22Rv1 (cell line): ENCODE measurements at regions not wholly inside any gene's neighbourhood (a gene's known extent, or its start where the extent isn't known, plus 50 kb on each side); places are given as distances from the start of the nearest gene placed in this dataset.
A peak's percentile ranks its signal among the peaks of the same experiment; 100 is the strongest.
"Not testable (repeated sequence)": the region's sequence is repeated elsewhere in the genome, so short reads cannot be mapped to it uniquely, and the experiment has no call there.

Source experiments
- H3K27ac ChIP-seq: fragments of 450-650 bp; 2 replicates; pipeline ENCODE4 v1.5.1; 2017
- CTCF ChIP-seq: fragments of 450-650 bp; IDR thresholded peaks from 2 replicates; pipeline ENCODE4 v1.5.1; 2017; ENCODE audit warnings: mild to moderate bottlenecking
- ZFX ChIP-seq: fragments of 450-650 bp; IDR thresholded peaks from 2 replicates; pipeline ENCODE4 v1.6.1; 2017; ENCODE audit warnings: antibody characterized with exemption, borderline replicate concordance

DNA sequence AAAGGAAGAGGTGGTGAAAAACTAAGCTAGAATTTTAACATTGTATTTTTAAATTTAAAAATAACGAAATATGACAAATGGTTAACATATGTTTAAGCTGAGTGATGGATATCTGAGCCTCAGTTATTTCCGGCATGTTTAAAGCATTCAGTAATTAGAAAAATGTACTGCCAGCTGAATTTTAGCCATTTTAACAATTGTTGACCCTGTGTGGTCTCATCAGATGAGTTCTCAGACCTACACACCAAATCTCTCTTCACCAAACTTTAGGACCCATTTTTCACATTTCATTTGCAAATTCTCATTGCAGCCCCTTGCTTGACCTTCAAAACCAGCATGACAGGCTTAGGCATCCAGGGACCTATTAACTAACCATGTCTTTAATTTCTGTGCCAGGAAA is 91.5 kb upstream of the RGPD4 start:
- TF ChIP-seq CTCF (no peak), ZFX (no peak)

DNA sequence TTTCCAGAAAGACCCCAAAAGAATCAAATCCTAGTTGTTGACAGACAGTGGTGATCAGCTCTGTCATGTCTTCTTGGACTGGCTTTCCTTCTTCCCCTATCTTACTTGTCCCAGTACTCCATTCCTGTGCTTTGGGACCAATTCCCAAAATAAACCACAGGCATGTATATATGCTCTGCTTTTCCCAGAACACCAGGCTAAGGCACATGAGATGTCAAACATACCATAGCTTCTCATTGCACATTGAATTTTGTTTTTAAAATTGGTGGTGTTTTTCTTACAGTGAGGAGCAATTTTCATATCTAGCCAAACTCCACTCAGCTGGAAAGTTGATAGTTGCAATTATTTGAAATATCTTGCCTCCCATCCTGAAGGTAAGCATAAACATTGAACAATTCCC is 88.9 kb upstream of the RGPD4 start:
- TF ChIP-seq ZFX, result no peak
- no peak for TF ChIP-seq CTCF
- peak overlapping the region; percentile 76 for H3K27ac ChIP-seq

More for the DNA sequence above, 91.5 kb upstream of the RGPD4 start:
- no peak overlapping the region for H3K27ac ChIP-seq

DNA sequence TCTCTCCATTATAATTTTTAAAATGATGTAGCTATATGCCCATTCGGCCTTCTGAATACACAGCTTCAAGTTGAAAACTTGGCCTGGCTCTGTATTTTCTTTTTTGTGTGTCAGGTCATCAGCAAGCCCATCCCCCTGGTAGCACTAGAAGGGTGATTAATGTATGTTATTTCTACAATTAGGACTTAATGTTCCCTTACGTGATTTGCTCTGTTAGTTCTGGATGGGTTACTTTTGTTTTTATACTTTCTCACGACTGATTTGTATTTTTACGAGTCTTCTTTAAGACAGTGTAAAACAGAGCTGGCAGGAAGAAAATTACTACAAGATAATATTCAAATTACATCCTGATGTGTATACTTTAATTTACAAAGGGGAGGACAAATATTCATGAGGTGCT is 88.4 kb upstream of the RGPD4 start:
- TF ChIP-seq ZFX (no peak), CTCF (no peak)
- H3K27ac ChIP-seq, result peak overlapping the region; percentile 76

DNA sequence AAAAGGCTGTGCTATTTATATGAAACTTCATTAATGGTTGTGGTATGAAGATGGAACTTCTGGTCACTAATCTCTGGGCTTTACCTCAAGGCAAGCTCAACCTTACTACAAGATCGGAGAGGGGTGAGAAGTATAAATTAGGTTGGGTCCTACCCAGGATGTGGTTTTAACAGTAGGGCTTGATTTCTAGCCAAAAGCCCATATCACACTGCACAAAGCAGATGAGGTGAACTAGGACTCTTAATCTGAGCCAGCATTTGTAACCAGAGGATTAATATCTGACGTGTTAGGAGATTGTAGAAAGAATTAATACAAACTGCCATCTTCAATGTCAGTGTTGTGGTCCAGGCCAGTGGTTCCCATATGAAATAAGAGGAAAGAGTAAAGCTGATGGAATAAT is 86.4 kb upstream of the RGPD4 start:
- TF ChIP-seq CTCF, result no peak
- TF ChIP-seq ZFX, result no peak
- H3K27ac ChIP-seq, result peak overlapping the region; percentile 76

- TF ChIP-seq CTCF, result no peak
- TF ChIP-seq ZFX, result no peak
- H3K27ac ChIP-seq, result no peak overlapping the region
Observed at GRCh38 chr2:107742460-107743027, 84.1 kb upstream of the RGPD4 start.

DNA sequence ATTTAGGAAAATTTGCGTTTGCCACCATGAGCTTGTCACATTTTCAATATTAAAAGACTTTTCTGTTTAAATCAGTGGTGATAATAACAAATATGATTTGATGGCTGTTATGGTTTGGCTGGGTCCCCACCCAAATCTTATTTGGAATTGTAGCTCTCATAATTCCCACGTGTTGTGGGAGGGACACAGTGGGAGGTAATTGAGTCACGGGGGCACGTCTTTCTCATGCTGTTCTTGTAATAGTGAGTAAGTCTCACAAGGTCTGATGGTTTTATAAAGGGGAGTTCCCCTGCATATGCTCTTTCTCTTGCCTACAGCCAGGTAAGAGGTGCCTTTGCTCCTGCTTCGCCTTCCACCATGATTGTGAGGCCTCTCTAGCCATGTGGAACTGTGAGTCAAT is 83.4 kb upstream of the RGPD4 start:
- H3K27ac ChIP-seq, result no peak overlapping the region
- TF ChIP-seq CTCF (no peak), ZFX (no peak)

DNA sequence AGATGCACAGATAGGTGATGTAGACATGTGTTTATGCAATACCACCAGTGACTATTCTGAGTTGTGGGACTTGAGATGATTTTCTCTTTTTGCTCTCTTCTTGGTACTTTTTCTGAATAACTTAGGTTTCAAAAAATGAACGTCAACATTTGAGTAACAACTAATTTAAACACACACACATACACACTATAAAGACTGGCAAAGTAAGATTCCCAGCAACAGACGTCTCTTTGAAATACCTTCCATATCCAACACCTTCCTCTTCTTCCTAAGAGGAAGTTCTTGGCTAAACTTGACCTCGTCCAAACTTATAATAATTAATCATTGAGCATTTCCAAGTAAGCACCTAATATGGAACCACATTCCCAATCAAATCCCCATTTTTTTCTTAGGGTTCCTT is 81.6 kb upstream of the RGPD4 start:
- TF ChIP-seq CTCF, result no peak
- no peak for TF ChIP-seq ZFX
- H3K27ac ChIP-seq, result no peak overlapping the region

DNA sequence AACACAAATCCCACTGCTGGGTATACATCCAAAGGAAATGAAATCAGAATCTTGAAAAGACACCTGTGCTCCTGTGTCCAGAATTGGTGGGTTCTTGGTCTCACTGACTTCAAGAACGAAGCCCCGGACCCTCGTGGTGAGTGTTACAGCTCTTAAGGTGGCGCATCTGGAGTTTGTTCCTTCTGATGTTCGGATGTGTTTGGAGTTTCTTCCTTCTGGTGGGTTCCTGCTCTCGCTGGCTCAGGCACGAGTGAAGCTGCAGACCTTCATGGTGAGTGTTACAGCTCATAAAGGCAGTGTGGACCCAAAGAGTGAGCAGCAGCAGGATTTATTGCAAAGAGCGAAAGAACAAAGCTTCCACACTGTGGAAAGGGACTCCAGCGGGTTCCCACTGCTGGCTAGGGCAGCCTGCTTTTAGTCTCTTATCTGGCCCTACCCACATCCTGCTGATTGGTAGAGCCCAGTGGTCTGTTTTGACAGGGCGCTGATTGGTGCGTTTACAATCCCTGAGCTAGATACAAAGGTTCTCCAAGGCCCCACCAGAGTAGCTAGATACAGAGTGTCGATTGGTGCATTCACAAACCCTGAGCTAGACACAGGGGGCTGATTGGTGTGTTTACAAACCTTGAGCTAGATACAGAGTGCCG is 80.0 kb upstream of the RGPD4 start:
- not testable (repeated sequence) for H3K27ac ChIP-seq

DNA sequence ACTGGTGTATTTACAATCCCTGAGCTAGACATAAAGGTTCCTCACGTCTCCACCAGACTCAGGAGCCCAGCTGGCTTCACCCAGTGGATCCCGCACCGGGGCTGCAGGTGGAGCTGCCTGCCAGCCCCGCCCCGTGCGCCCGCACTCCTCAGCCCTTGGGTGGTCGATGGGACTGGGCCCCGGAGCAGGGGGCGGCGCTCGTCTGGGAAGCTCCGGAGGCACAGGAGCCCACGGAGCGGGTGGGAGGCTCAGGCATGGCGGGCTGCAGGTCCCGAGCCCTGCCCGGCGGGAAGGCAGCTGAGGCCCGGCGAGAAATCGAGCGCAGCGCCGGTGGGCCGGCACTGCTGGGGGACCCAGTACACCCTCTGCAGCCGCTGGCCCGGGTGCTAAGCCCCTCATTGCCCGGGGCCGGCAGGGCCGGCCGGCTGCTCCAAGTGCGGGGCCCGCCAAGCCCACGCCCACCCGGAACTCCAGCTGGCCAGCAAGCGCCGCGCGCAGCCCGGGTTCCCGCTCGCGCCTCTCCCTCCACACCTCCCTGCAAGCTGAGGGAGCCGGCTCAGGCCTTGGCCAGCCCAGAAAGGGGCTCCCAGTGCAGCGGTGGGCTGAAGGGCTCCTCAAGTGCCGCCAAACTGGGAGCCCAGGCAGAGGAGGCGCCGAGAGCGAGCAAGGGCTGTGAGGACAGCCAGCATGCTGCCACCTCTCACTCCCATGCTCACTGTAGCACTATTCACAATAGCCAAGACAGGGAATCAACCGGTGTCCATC is 79.3 kb upstream of the RGPD4 start:
- not testable (repeated sequence) for H3K27ac ChIP-seq
